PFSK-1 (cell line): ENCODE measurements at regions not wholly inside any gene's neighbourhood (a gene's known extent, or its start where the extent isn't known, plus 50 kb on each side); places are given as distances from the start of the nearest gene placed in this dataset.

Source experiments
- POLR2AphosphoS5 ChIP-seq: IDR thresholded peaks from 2 replicates; pipeline ENCODE4 v1.6.1; 2012; ENCODE audit warnings: low read depth, mild to moderate bottlenecking, control low read depth, low read length, moderate library complexity
- TAF1 ChIP-seq: IDR thresholded peaks from 2 replicates; pipeline ENCODE4 v1.6.1; 2012; ENCODE audit warnings: low read length, control low read depth, borderline replicate concordance; ENCODE audit not compliant: insufficient read depth

GRCh38 chr4:14671146-14671545, 331.1 kb upstream of the CPEB2 start:
- TF ChIP-seq TAF1, result no peak
- no peak for TF ChIP-seq POLR2AphosphoS5
